ENCODE measurements at regions not wholly inside any gene's neighbourhood (a gene's known extent, or its start where the extent isn't known, plus 50 kb on each side); places are given as distances from the start of the nearest gene placed in this dataset.

DNA sequence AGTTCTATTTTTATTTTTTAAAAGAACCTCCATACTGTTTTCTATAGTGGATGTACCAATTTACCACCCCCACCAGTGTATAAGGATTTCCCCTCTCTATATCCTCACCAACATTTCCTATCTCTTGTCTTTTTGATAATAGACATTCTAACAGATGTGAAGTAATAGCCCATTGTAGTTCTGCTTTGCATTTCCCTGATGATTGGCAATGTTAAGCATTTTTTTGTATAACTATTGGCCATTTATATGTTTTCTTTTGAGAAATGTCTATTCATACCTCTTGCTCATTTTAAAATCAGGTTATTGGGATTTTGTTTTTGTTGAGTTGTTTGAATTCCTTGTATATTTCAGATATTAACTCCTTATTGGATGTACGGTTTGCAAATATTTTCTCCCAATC, 251.1 kb upstream of the HTR2C start:
- no peak for TF ChIP-seq CTCF (IDR thresholded peaks at IDR 0.05; ENCODE audit: low read length)
- no peak for TF ChIP-seq EZH2 (IDR thresholded peaks at IDR 0.05; ENCODE audit: borderline replicate concordance, low read length)
- H3K4me1 ChIP-seq (ENCODE audit: insufficient read depth, low read length, severe bottlenecking), result no peaks in the 10 kb centered on the region
- H3K27me3 ChIP-seq (ENCODE audit: insufficient read depth, low read length), result no peaks in the 10 kb centered on the region
- no peak overlapping the region for H2AFZ ChIP-seq (ENCODE audit: low read length)
- H3K36me3 ChIP-seq (ENCODE audit: insufficient read depth, low read length), result no peaks in the 10 kb centered on the region
- H3K9me2 ChIP-seq (ENCODE audit: low read depth, low read length), result no peaks in the 10 kb centered on the region
- H3K4me3 ChIP-seq (ENCODE audit: low read depth, low read length, poor library complexity, severe bottlenecking), result no peak overlapping the region
- H3K9ac ChIP-seq (ENCODE audit: low read length), result no peak overlapping the region
- no peaks in the 10 kb centered on the region for H3K79me2 ChIP-seq (ENCODE audit: insufficient read depth, low read length)
- no peak overlapping the region for H3K4me2 ChIP-seq (ENCODE audit: low read length)
- H3K9me3 ChIP-seq (ENCODE audit: low read length), result no peaks in the 10 kb centered on the region
- no peak overlapping the region for H3K27ac ChIP-seq (ENCODE audit: low read depth, low read length, poor library complexity, severe bottlenecking)
- no peaks in the 10 kb centered on the region for H4K20me1 ChIP-seq (ENCODE audit: insufficient read depth, low read length)
- H3F3A ChIP-seq (ENCODE audit: insufficient read depth, low read length), result no peaks in the 10 kb centered on the region

- Histone ChIP-seq H3K79me2 (ENCODE audit: insufficient read depth, low read length) (no peaks in the 10 kb centered on the region), H3F3A (ENCODE audit: insufficient read depth, low read length) (no peaks in the 10 kb centered on the region), H3K27ac (ENCODE audit: low read depth, low read length, poor library complexity, severe bottlenecking) (no peak overlapping the region), H3K9me2 (ENCODE audit: low read depth, low read length) (no peaks in the 10 kb centered on the region), H3K4me3 (ENCODE audit: low read depth, low read length, poor library complexity, severe bottlenecking) (no peak overlapping the region), H3K9ac (ENCODE audit: low read length) (no peak overlapping the region), H3K27me3 (ENCODE audit: insufficient read depth, low read length) (no peaks in the 10 kb centered on the region), H3K9me3 (ENCODE audit: low read length) (no peaks in the 10 kb centered on the region), H3K4me2 (ENCODE audit: low read length) (no peak overlapping the region), H2AFZ (ENCODE audit: low read length) (no peak overlapping the region), H3K4me1 (ENCODE audit: insufficient read depth, low read length, severe bottlenecking) (no peaks in the 10 kb centered on the region), H4K20me1 (ENCODE audit: insufficient read depth, low read length) (no peaks in the 10 kb centered on the region), H3K36me3 (ENCODE audit: insufficient read depth, low read length) (no peaks in the 10 kb centered on the region)
- TF ChIP-seq EZH2 (IDR thresholded peaks at IDR 0.05; ENCODE audit: borderline replicate concordance, low read length) (no peak), CTCF (IDR thresholded peaks at IDR 0.05; ENCODE audit: low read length) (no peak)
Observed at GRCh38 chrX:114334473-114334982, 249.4 kb upstream of the HTR2C start.

DNA sequence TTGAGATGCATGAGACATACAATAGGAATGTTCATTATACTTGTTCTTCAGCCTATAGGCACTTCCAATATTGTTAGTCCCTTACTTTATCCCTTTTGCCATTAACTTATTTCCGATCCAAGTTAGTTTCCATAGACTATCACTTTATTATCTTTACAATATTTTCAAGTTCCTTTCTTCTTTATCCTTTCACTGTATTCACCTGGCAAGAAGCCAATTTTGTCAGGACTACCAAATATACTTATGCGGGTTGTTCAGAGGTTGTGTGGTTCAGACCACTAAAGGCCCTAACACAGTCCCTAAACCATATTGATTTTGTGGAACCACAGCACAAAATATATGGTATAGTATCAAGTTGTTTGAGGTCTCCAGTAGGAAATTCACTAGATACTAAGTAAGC, 245.0 kb upstream of the HTR2C start:
- no peaks in the 10 kb centered on the region for H3K36me3 ChIP-seq (ENCODE audit: insufficient read depth, low read length)
- no peaks in the 10 kb centered on the region for H4K20me1 ChIP-seq (ENCODE audit: insufficient read depth, low read length)
- H3K4me3 ChIP-seq (ENCODE audit: low read depth, low read length, poor library complexity, severe bottlenecking), result no peak overlapping the region
- H2AFZ ChIP-seq (ENCODE audit: low read length), result no peak overlapping the region
- H3K9ac ChIP-seq (ENCODE audit: low read length), result no peak overlapping the region
- H3K9me3 ChIP-seq (ENCODE audit: low read length), result no peaks in the 10 kb centered on the region
- H3K9me2 ChIP-seq (ENCODE audit: low read depth, low read length), result no peaks in the 10 kb centered on the region
- H3K4me1 ChIP-seq (ENCODE audit: insufficient read depth, low read length, severe bottlenecking), result no peaks in the 10 kb centered on the region
- no peak overlapping the region for H3K4me2 ChIP-seq (ENCODE audit: low read length)
- no peaks in the 10 kb centered on the region for H3F3A ChIP-seq (ENCODE audit: insufficient read depth, low read length)
- H3K27me3 ChIP-seq (ENCODE audit: insufficient read depth, low read length), result no peaks in the 10 kb centered on the region
- H3K79me2 ChIP-seq (ENCODE audit: insufficient read depth, low read length), result no peaks in the 10 kb centered on the region
- no peak overlapping the region for H3K27ac ChIP-seq (ENCODE audit: low read depth, low read length, poor library complexity, severe bottlenecking)
- TF ChIP-seq CTCF (IDR thresholded peaks at IDR 0.05; ENCODE audit: low read length) (no peak), EZH2 (IDR thresholded peaks at IDR 0.05; ENCODE audit: borderline replicate concordance, low read length) (no peak)

Data from OCI-LY1 (cell line).